ENCODE measurements at regions not wholly inside any gene's neighbourhood (a gene's known extent, or its start where the extent isn't known, plus 50 kb on each side); places are given as distances from the start of the nearest gene placed in this dataset.

- H3K4me3 ChIP-seq (ENCODE audit: low read depth, low read length): no peak overlapping the region
- no peak for TF ChIP-seq CTCF (IDR thresholded peaks at IDR 0.05; ENCODE audit: low read depth, low read length, missing control alignments)
- DNase-seq (ENCODE audit: low read depth): no peak
These were observed 110.1 kb upstream of the RXFP2 start for GRCh38 chr13:31629085-31629780.

GRCh38 chr13:31631071-31631470, 108.3 kb upstream of the RXFP2 start:
- no peak overlapping the region for H3K4me3 ChIP-seq (ENCODE audit: low read depth, low read length)

GRCh38 chr13:31631746-31632145, 107.6 kb upstream of the RXFP2 start:
- TF ChIP-seq CTCF (IDR thresholded peaks at IDR 0.05; ENCODE audit: low read depth, low read length, missing control alignments): no peak
- no peak for DNase-seq (ENCODE audit: low read depth)
- H3K4me3 ChIP-seq (ENCODE audit: low read depth, low read length): no peak overlapping the region

More at GRCh38 chr13:31631071-31631470, 108.3 kb upstream of the RXFP2 start:
- TF ChIP-seq CTCF (IDR thresholded peaks at IDR 0.05; ENCODE audit: low read depth, low read length, missing control alignments): no peak
- DNase-seq (ENCODE audit: low read depth): no peak

- DNase-seq (ENCODE audit: low read depth): no peak
- no peak overlapping the region for H3K4me3 ChIP-seq (ENCODE audit: low read depth, low read length)
- TF ChIP-seq CTCF (IDR thresholded peaks at IDR 0.05; ENCODE audit: low read depth, low read length, missing control alignments): no peak
These were observed 100.7 kb upstream of the RXFP2 start for GRCh38 chr13:31638577-31638976.

GRCh38 chr13:31639443-31640163, 99.7 kb upstream of the RXFP2 start:
- DNase-seq (ENCODE audit: low read depth): no peak
- no peak for TF ChIP-seq CTCF (IDR thresholded peaks at IDR 0.05; ENCODE audit: low read depth, low read length, missing control alignments)
- no peak overlapping the region for H3K4me3 ChIP-seq (ENCODE audit: low read depth, low read length)

GRCh38 chr13:31649766-31650165, 89.6 kb upstream of the RXFP2 start:
- TF ChIP-seq CTCF (IDR thresholded peaks at IDR 0.05; ENCODE audit: low read depth, low read length, missing control alignments): no peak
- no peak overlapping the region for H3K4me3 ChIP-seq (ENCODE audit: low read depth, low read length)
- DNase-seq (ENCODE audit: low read depth): no peak
